Loucy (cell line): ENCODE measurements at regions not wholly inside any gene's neighbourhood (a gene's known extent, or its start where the extent isn't known, plus 50 kb on each side); places are given as distances from the start of the nearest gene placed in this dataset.

Experiments
- H2AFZ ChIP-seq: fragments of 200-600 bp; sonication (generic); 2 replicates; pipeline ENCODE4 v1.6.0; 2016; ENCODE audit warnings: antibody characterized with exemption, mild to moderate bottlenecking, low read length, moderate library complexity
- H3F3A ChIP-seq: fragments of 200-600 bp; 2 replicates; pipeline ENCODE4 v1.6.0; 2016; ENCODE audit warnings: antibody characterized with exemption, low read depth, mild to moderate bottlenecking
- H3K27me3 ChIP-seq: fragments of 200-600 bp; sonication (generic); 2 replicates; pipeline ENCODE4 v1.6.1; 2014; ENCODE audit warnings: low read length, mild to moderate bottlenecking; ENCODE audit not compliant: insufficient read depth, poor library complexity, severe bottlenecking
- H3K36me3 ChIP-seq: fragments of 200-600 bp; sonication (generic); 2 replicates; pipeline ENCODE4 v1.6.1; 2016; ENCODE audit warnings: low read length; ENCODE audit not compliant: insufficient read depth
- H3K4me1 ChIP-seq: fragments of 200-600 bp; sonication (generic); 2 replicates; pipeline ENCODE4 v1.5.1; 2014; ENCODE audit warnings: low read length, mild to moderate bottlenecking; ENCODE audit not compliant: insufficient read depth, poor library complexity, severe bottlenecking
- H3K4me2 ChIP-seq: fragments of 200-600 bp; sonication (generic); 2 replicates; pipeline ENCODE4 v1.6.0; 2014; ENCODE audit warnings: antibody characterized with exemption, low read length, low read depth, mild to moderate bottlenecking; ENCODE audit not compliant: poor library complexity, severe bottlenecking
- H3K4me3 ChIP-seq: fragments of 200-600 bp; sonication (generic); 2 replicates; pipeline ENCODE4 v1.5.1; 2014; ENCODE audit warnings: low read length, mild to moderate bottlenecking, mixed read lengths; ENCODE audit not compliant: poor library complexity, severe bottlenecking
- H3K79me2 ChIP-seq: fragments of 200-600 bp; sonication (generic); 2 replicates; pipeline ENCODE4 v1.6.1; 2014; ENCODE audit warnings: low read length; ENCODE audit not compliant: insufficient read depth
- H3K9ac ChIP-seq: fragments of 200-600 bp; sonication (generic); 2 replicates; pipeline ENCODE4 v1.6.0; 2014; ENCODE audit warnings: mild to moderate bottlenecking, low read depth, low read length, moderate library complexity; ENCODE audit not compliant: poor library complexity, severe bottlenecking
- H3K9me2 ChIP-seq: fragments of 200-600 bp; sonication (generic); replicated peaks from 2 replicates; pipeline ENCODE4 v1.6.1; 2016; ENCODE audit warnings: low read depth, low read length, mixed read lengths
- H3K9me3 ChIP-seq: fragments of 200-600 bp; sonication (generic); 2 replicates; pipeline ENCODE4 v1.6.1; 2014; ENCODE audit warnings: mild to moderate bottlenecking, antibody characterized with exemption, low read length, low read depth; ENCODE audit not compliant: insufficient read depth
- H4K20me1 ChIP-seq: fragments of 200-600 bp; sonication (generic); 2 replicates; pipeline ENCODE4 v1.6.0; 2014; ENCODE audit warnings: antibody characterized with exemption, low read length, mild to moderate bottlenecking; ENCODE audit not compliant: insufficient read depth, poor library complexity, severe bottlenecking
- EZH2phosphoT487 ChIP-seq: fragments of 200-600 bp; IDR thresholded peaks from 2 replicates; pipeline ENCODE4 v1.6.1; 2018; ENCODE audit warnings: antibody characterized with exemption, mild to moderate bottlenecking, moderate library complexity, borderline replicate concordance
- TF ChIP-seq, protein P1 (sequence below): fragments of 200-600 bp; sonication (generic); conservative IDR thresholded peaks from 2 replicates; pipeline ENCODE4 v1.5.1; 2014; ENCODE audit warnings: mild to moderate bottlenecking, antibody characterized with exemption, low read length

DNA sequence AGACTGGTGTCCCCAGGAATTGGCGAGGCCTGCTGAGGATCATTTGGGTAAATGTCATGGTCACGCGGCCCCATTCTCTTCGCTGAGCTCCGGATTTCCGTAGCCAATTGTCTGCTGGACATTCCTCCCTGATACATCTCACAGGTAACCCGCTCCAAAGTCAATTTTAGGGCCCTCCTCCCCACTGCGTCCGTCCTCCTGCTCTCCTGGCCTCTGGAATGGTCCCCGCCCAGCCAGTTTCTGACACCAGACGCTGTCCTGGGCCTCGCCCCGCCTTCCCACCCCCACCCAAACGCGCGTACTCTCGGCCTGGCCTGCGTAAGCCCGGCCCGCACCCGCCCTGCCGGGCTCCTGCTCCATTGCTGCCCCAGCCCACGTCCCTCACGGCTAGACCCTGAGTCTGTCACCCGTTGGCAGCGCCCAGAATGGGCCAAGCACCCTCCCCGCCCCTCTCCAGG lies 202.0 kb downstream of the AUH start:
- H3K9me3 ChIP-seq = no peaks in the 10 kb centered on the region
- H3K27me3 ChIP-seq = no peaks in the 10 kb centered on the region
- no peaks in the 10 kb centered on the region for H3K36me3 ChIP-seq
- no peak overlapping the region for H3K4me2 ChIP-seq
- no peaks in the 10 kb centered on the region for H4K20me1 ChIP-seq
- TF ChIP-seq EZH2phosphoT487 = no peak
- no peak overlapping the region for H2AFZ ChIP-seq
- peaks cover 80% of the 10 kb centered on the region for H3K4me1 ChIP-seq
- H3F3A ChIP-seq = peaks cover 10% of the 10 kb centered on the region
- H3K9me2 ChIP-seq = no peaks in the 10 kb centered on the region
- H3K9ac ChIP-seq = peak overlapping the region; percentile 16
- peaks cover 24% of the 10 kb centered on the region; the same call in 1 of the 2 replicates for H3K79me2 ChIP-seq
- H3K4me3 ChIP-seq = no peak overlapping the region

DNA sequence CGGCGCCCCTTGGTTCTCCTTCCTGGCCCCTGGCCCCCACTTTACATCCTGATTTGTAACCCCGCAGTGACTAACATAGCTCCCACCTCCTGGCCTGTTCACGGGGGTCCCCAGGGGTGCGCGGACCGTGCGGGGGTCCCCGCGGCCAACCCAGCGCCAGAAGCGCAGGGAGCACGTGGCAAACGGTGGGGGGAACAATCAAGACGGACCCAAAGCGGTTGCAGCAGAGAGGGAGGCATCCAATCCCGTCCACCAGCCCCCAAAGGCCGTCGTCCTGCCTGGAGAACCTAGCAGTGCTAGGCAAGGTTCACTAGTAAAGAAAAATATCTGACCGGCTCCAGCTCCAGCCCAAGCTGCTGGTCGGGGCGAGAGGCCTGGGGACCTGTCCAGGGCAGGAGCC lies 201.5 kb downstream of the AUH start:
- Histone ChIP-seq H2AFZ (no peak overlapping the region), H3K79me2 (peaks cover 24% of the 10 kb centered on the region; the same call in 1 of the 2 replicates), H3F3A (peaks cover 13% of the 10 kb centered on the region), H3K9me2 (no peaks in the 10 kb centered on the region), H3K27me3 (no peaks in the 10 kb centered on the region), H3K9ac (no peak overlapping the region), H3K4me3 (no peak overlapping the region), H3K4me2 (no peak overlapping the region), H3K9me3 (no peaks in the 10 kb centered on the region), H3K4me1 (peaks cover 84% of the 10 kb centered on the region), H3K36me3 (no peaks in the 10 kb centered on the region), H4K20me1 (no peaks in the 10 kb centered on the region)
- TF ChIP-seq, protein P1, sequence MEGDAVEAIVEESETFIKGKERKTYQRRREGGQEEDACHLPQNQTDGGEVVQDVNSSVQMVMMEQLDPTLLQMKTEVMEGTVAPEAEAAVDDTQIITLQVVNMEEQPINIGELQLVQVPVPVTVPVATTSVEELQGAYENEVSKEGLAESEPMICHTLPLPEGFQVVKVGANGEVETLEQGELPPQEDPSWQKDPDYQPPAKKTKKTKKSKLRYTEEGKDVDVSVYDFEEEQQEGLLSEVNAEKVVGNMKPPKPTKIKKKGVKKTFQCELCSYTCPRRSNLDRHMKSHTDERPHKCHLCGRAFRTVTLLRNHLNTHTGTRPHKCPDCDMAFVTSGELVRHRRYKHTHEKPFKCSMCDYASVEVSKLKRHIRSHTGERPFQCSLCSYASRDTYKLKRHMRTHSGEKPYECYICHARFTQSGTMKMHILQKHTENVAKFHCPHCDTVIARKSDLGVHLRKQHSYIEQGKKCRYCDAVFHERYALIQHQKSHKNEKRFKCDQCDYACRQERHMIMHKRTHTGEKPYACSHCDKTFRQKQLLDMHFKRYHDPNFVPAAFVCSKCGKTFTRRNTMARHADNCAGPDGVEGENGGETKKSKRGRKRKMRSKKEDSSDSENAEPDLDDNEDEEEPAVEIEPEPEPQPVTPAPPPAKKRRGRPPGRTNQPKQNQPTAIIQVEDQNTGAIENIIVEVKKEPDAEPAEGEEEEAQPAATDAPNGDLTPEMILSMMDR = no peak
- no peak for TF ChIP-seq EZH2phosphoT487

DNA sequence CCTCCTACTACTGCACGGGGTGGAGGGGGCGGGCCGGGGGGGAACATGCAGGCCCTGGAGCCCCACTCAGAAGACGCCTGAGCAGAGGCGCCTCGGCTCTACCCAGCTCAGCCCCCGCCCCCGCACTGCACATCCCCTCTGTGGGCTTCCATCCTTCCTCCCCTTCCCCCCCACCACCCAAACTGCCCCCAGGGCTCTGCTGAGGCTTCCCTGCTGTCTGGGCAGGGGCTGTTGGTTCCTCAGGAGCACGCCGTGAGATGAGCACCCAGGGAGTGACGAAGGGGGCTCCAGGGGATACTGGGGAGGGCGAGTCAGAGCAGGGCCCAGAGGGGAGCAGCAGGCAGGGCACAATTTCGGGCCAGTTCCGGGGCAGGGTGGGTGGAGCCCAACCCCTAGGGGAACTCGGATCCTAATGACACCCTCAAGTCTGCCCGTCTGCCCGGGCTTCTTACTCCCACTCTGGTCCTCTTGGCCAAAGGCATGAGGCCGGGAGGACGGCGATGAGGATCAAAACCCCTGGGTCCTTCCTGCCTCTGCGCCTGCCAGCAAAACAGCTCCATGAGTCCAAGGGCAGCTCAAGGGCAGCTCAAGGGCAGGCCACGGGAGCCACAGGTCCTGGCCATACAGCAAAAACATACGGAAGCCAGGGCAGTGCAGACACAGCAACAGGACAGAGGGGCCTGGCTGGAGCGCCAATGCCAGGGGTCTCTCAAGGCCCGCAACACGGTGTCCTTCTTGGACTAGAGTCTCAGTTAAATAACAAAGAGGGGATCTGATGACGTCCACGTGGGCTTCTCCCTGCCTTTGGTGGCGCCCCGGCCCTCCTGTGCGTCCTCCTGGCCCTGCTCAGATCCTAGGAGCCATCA lies 200.9 kb downstream of the AUH start:
- Histone ChIP-seq H4K20me1 (no peaks in the 10 kb centered on the region), H3K9me2 (no peaks in the 10 kb centered on the region), H3K9me3 (no peaks in the 10 kb centered on the region), H2AFZ (no peak overlapping the region), H3K4me3 (peak overlapping the region; percentile 65), H3K27me3 (no peaks in the 10 kb centered on the region), H3K4me1 (peaks cover 83% of the 10 kb centered on the region), H3K79me2 (peaks cover 24% of the 10 kb centered on the region; the same call in 1 of the 2 replicates), H3K4me2 (peak overlapping the region; percentile 81), H3K9ac (peak overlapping the region; percentile 84), H3K36me3 (no peaks in the 10 kb centered on the region), H3F3A (peaks cover 16% of the 10 kb centered on the region)
- TF ChIP-seq, protein P1 = no peak
- TF ChIP-seq EZH2phosphoT487 = no peak
